Loucy (cell line): ENCODE measurements at regions not wholly inside any gene's neighbourhood (a gene's known extent, or its start where the extent isn't known, plus 50 kb on each side); places are given as distances from the start of the nearest gene placed in this dataset.

ENCODE experiments used
- H2AFZ ChIP-seq: fragments of 200-600 bp; sonication (generic); 2 replicates; pipeline ENCODE4 v1.6.0; 2016; ENCODE audit warnings: antibody characterized with exemption, mild to moderate bottlenecking, low read length, moderate library complexity
- H3F3A ChIP-seq: fragments of 200-600 bp; 2 replicates; pipeline ENCODE4 v1.6.0; 2016; ENCODE audit warnings: antibody characterized with exemption, low read depth, mild to moderate bottlenecking
- H3K27me3 ChIP-seq: fragments of 200-600 bp; sonication (generic); 2 replicates; pipeline ENCODE4 v1.6.1; 2014; ENCODE audit warnings: low read length, mild to moderate bottlenecking; ENCODE audit not compliant: insufficient read depth, poor library complexity, severe bottlenecking
- H3K36me3 ChIP-seq: fragments of 200-600 bp; sonication (generic); 2 replicates; pipeline ENCODE4 v1.6.1; 2016; ENCODE audit warnings: low read length; ENCODE audit not compliant: insufficient read depth
- H3K4me1 ChIP-seq: fragments of 200-600 bp; sonication (generic); 2 replicates; pipeline ENCODE4 v1.5.1; 2014; ENCODE audit warnings: low read length, mild to moderate bottlenecking; ENCODE audit not compliant: insufficient read depth, poor library complexity, severe bottlenecking
- H3K4me2 ChIP-seq: fragments of 200-600 bp; sonication (generic); 2 replicates; pipeline ENCODE4 v1.6.0; 2014; ENCODE audit warnings: antibody characterized with exemption, low read length, low read depth, mild to moderate bottlenecking; ENCODE audit not compliant: poor library complexity, severe bottlenecking
- H3K4me3 ChIP-seq: fragments of 200-600 bp; sonication (generic); 2 replicates; pipeline ENCODE4 v1.5.1; 2014; ENCODE audit warnings: low read length, mild to moderate bottlenecking, mixed read lengths; ENCODE audit not compliant: poor library complexity, severe bottlenecking
- H3K79me2 ChIP-seq: fragments of 200-600 bp; sonication (generic); 2 replicates; pipeline ENCODE4 v1.6.1; 2014; ENCODE audit warnings: low read length; ENCODE audit not compliant: insufficient read depth
- H3K9ac ChIP-seq: fragments of 200-600 bp; sonication (generic); 2 replicates; pipeline ENCODE4 v1.6.0; 2014; ENCODE audit warnings: mild to moderate bottlenecking, low read depth, low read length, moderate library complexity; ENCODE audit not compliant: poor library complexity, severe bottlenecking
- H3K9me2 ChIP-seq: fragments of 200-600 bp; sonication (generic); replicated peaks from 2 replicates; pipeline ENCODE4 v1.6.1; 2016; ENCODE audit warnings: low read depth, low read length, mixed read lengths
- H3K9me3 ChIP-seq: fragments of 200-600 bp; sonication (generic); 2 replicates; pipeline ENCODE4 v1.6.1; 2014; ENCODE audit warnings: mild to moderate bottlenecking, antibody characterized with exemption, low read length, low read depth; ENCODE audit not compliant: insufficient read depth
- H4K20me1 ChIP-seq: fragments of 200-600 bp; sonication (generic); 2 replicates; pipeline ENCODE4 v1.6.0; 2014; ENCODE audit warnings: antibody characterized with exemption, low read length, mild to moderate bottlenecking; ENCODE audit not compliant: insufficient read depth, poor library complexity, severe bottlenecking
- EZH2phosphoT487 ChIP-seq: fragments of 200-600 bp; IDR thresholded peaks from 2 replicates; pipeline ENCODE4 v1.6.1; 2018; ENCODE audit warnings: antibody characterized with exemption, mild to moderate bottlenecking, moderate library complexity, borderline replicate concordance
- TF ChIP-seq, protein P1 (sequence below): fragments of 200-600 bp; sonication (generic); conservative IDR thresholded peaks from 2 replicates; pipeline ENCODE4 v1.5.1; 2014; ENCODE audit warnings: mild to moderate bottlenecking, antibody characterized with exemption, low read length

- H4K20me1 ChIP-seq, result no peaks in the 10 kb centered on the region
- no peak overlapping the region for H3K4me2 ChIP-seq
- H3K9me2 ChIP-seq, result no peaks in the 10 kb centered on the region
- no peak overlapping the region for H2AFZ ChIP-seq
- H3F3A ChIP-seq, result no peaks in the 10 kb centered on the region
- H3K9ac ChIP-seq, result no peak overlapping the region
- H3K4me3 ChIP-seq, result no peak overlapping the region
- H3K27me3 ChIP-seq, result no peaks in the 10 kb centered on the region
- no peaks in the 10 kb centered on the region for H3K79me2 ChIP-seq
- no peak for TF ChIP-seq EZH2phosphoT487
- TF ChIP-seq, protein P1, sequence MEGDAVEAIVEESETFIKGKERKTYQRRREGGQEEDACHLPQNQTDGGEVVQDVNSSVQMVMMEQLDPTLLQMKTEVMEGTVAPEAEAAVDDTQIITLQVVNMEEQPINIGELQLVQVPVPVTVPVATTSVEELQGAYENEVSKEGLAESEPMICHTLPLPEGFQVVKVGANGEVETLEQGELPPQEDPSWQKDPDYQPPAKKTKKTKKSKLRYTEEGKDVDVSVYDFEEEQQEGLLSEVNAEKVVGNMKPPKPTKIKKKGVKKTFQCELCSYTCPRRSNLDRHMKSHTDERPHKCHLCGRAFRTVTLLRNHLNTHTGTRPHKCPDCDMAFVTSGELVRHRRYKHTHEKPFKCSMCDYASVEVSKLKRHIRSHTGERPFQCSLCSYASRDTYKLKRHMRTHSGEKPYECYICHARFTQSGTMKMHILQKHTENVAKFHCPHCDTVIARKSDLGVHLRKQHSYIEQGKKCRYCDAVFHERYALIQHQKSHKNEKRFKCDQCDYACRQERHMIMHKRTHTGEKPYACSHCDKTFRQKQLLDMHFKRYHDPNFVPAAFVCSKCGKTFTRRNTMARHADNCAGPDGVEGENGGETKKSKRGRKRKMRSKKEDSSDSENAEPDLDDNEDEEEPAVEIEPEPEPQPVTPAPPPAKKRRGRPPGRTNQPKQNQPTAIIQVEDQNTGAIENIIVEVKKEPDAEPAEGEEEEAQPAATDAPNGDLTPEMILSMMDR, result no peak
- no peaks in the 10 kb centered on the region for H3K4me1 ChIP-seq
- no peaks in the 10 kb centered on the region for H3K36me3 ChIP-seq
- no peaks in the 10 kb centered on the region for H3K9me3 ChIP-seq
Measured at GRCh38 chr7:88431882-88432281, 125.2 kb upstream of the STEAP4 start.

DNA sequence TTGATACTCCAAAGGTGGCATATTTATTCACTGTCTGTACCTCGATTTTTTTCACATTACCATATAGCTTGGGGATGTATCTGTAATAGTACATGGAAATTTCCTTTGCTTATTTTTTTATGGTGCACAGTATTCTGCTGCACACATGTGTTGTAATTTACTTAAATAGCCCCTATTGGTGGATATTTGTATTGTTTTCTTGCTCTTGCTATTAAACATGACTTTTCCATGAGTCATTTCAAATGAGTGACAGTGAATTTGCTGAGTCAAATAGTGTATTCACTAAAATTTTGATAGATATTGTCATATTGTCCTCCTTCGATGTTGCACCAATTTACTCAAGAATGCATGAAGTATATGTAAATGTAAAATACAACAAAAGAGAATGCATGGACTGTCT, 122.7 kb upstream of the STEAP4 start:
- TF ChIP-seq EZH2phosphoT487, result no peak
- TF ChIP-seq, protein P1, result no peak
- Histone ChIP-seq H3K4me1 (no peaks in the 10 kb centered on the region), H3K36me3 (no peaks in the 10 kb centered on the region), H3K9ac (no peak overlapping the region), H4K20me1 (no peaks in the 10 kb centered on the region), H3K4me2 (no peak overlapping the region), H3K27me3 (no peaks in the 10 kb centered on the region), H2AFZ (no peak overlapping the region), H3K9me2 (no peaks in the 10 kb centered on the region), H3F3A (no peaks in the 10 kb centered on the region), H3K79me2 (no peaks in the 10 kb centered on the region), H3K9me3 (no peaks in the 10 kb centered on the region), H3K4me3 (no peak overlapping the region)

DNA sequence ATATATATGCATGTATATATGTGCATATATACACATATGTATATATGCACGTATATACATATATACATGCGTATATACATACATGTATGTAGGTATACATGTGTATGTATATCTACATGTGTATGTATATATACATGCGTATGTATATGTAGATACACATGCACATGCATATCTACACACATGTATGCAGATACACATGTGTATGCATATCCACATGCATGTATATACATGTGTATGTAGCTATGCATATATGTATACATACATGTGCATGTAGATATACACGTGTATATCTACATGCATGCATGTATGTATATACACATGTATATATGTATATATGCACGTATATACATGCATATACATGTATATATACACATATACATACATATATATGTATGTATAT, 95.8 kb upstream of the STEAP4 start:
- TF ChIP-seq, protein P1, result no peak
- TF ChIP-seq EZH2phosphoT487, result no peak
- Histone ChIP-seq H3K4me2 (no peak overlapping the region), H3K9me3 (no peaks in the 10 kb centered on the region), H3K4me1 (no peaks in the 10 kb centered on the region), H3F3A (no peaks in the 10 kb centered on the region), H3K4me3 (no peak overlapping the region), H3K79me2 (no peaks in the 10 kb centered on the region), H2AFZ (no peak overlapping the region), H3K27me3 (no peaks in the 10 kb centered on the region), H4K20me1 (no peaks in the 10 kb centered on the region), H3K9me2 (no peaks in the 10 kb centered on the region), H3K9ac (no peak overlapping the region), H3K36me3 (no peaks in the 10 kb centered on the region)
